GM19043 (cell line): ENCODE measurements at regions not wholly inside any gene's neighbourhood (a gene's known extent, or its start where the extent isn't known, plus 50 kb on each side); places are given as distances from the start of the nearest gene placed in this dataset.

Experiments
- ATAC-seq: cut with Tn5 transposase; IDR thresholded peaks from one replicate; pipeline ENCODE4 v1.9.1; 2021; ENCODE audit warnings: low read depth; ENCODE audit not compliant: unreplicated experiment

GRCh38 chr5:144102979-144103378 is 67.5 kb downstream of the YIPF5 start:
- no peak for ATAC-seq

- ATAC-seq: no peak
Observed at GRCh38 chr5:144103611-144104485, 66.6 kb downstream of the YIPF5 start.

GRCh38 chr5:144105371-144105770 is 65.1 kb downstream of the YIPF5 start:
- ATAC-seq: no peak

GRCh38 chr5:144108131-144108530 is 62.3 kb downstream of the YIPF5 start:
- ATAC-seq: no peak
